ENCODE measurements at regions not wholly inside any gene's neighbourhood (a gene's known extent, or its start where the extent isn't known, plus 50 kb on each side); places are given as distances from the start of the nearest gene placed in this dataset.

DNA sequence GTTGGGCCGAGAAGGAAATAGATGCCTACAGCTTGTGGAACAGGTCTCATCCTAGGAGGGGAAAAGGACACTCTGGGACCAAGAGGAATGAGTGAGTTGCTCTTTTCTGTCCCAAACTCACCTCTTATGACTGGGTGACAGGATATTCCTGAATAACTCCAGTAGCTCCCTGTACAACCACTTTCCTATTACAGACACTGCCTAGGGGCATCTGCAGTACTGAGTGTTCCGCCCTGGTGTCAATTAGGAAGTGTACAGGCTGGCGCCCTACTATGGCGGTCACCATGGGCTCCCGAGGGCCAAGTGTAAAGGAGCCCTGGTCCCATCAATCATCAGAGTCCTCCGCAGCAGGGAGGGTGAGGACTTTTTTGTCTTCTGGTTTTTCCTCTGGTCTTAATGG is 343.4 kb upstream of the USP9Y start:
- TF ChIP-seq IRF2 (CRISPR knock-in tag; IDR thresholded peaks at IDR 0.05; ENCODE audit: borderline replicate concordance, low read depth) (no peak), ZSCAN18 (CRISPR knock-in tag; IDR thresholded peaks at IDR 0.05) (no peak), RORB (CRISPR knock-in tag; IDR thresholded peaks at IDR 0.05) (no peak)
- TF ChIP-seq, protein P1, sequence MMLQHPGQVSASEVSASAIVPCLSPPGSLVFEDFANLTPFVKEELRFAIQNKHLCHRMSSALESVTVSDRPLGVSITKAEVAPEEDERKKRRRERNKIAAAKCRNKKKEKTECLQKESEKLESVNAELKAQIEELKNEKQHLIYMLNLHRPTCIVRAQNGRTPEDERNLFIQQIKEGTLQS (CRISPR knock-in tag; conservative IDR thresholded peaks at IDR 0.05) = no peak
- TF ChIP-seq, protein P2, sequence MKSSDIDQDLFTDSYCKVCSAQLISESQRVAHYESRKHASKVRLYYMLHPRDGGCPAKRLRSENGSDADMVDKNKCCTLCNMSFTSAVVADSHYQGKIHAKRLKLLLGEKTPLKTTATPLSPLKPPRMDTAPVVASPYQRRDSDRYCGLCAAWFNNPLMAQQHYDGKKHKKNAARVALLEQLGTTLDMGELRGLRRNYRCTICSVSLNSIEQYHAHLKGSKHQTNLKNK (CRISPR knock-in tag; IDR thresholded peaks at IDR 0.05) = no peak
